H7 (cell line): ENCODE measurements at regions not wholly inside any gene's neighbourhood (a gene's known extent, or its start where the extent isn't known, plus 50 kb on each side); places are given as distances from the start of the nearest gene placed in this dataset.

Source experiments
- DNase-seq: peaks from one replicate; pipeline ENCODE4 v3.0.0; 2012
- H3K27me3 ChIP-seq: 2 replicates; pipeline ENCODE4 v1.6.0; 2011; ENCODE audit warnings: mild to moderate bottlenecking, low read length; ENCODE audit not compliant: control insufficient read depth, insufficient read depth
- H3K36me3 ChIP-seq: replicated peaks from 2 replicates; pipeline ENCODE4 v1.5.1; 2011; ENCODE audit warnings: low read length; ENCODE audit not compliant: control insufficient read depth, insufficient read depth
- H3K4me3 ChIP-seq: 2 replicates; pipeline ENCODE4 v1.5.1; 2011; ENCODE audit warnings: low read depth, mild to moderate bottlenecking, control low read depth, low read length, moderate library complexity; ENCODE audit not compliant: insufficient read depth

DNA sequence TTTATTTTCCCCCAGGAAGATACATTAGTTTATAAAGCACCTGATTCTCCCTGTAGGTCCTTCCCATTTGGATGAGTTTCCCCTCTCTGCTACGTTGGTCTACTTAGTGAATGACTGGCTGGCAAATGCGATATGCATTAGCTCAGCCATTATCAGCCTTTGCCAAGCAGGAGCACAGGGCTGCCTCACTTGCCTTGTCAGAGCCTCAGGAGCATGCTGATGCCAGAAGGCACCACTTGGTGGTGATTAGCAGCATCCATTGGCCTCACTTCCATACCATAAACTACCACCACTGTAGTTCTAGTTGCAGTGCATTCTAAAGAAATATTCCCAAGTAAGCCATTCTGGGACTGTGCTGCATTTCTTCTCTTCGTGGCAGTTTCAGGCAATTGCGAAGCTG is 442.8 kb upstream of the CHST9 start:
- Histone ChIP-seq H3K36me3 (no peaks in the 10 kb centered on the region), H3K27me3 (no peaks in the 10 kb centered on the region), H3K4me3 (no peak overlapping the region)
- DNase-seq: peak; percentile 2

- DNase-seq: no peak
- H3K27me3 ChIP-seq: no peaks in the 10 kb centered on the region
- H3K36me3 ChIP-seq: no peaks in the 10 kb centered on the region
- no peak overlapping the region for H3K4me3 ChIP-seq
Measured at GRCh38 chr18:27621236-27621890, 436.3 kb upstream of the CHST9 start.

DNA sequence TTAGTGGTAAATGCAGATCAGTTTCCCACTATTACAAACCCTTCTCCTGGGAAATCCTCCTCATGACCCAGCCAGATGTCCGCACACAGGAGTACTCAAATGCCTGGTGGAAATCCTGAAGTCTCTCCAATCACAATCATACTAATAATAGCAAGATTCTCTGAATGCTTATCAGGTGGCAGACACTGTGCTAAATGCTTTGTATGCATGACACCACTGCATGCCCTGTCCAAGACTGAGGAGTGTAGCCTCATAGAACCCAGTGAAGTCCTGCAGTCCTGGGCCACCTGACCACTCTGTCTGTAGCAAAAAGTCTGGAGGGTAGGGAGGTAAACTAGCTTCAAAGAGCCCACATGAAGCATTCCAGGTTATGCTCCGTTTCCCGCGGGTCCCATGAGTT is 434.8 kb upstream of the CHST9 start:
- no peaks in the 10 kb centered on the region for H3K27me3 ChIP-seq
- no peaks in the 10 kb centered on the region for H3K36me3 ChIP-seq
- H3K4me3 ChIP-seq: no peak overlapping the region
- DNase-seq: no peak

- Histone ChIP-seq H3K36me3 (no peaks in the 10 kb centered on the region), H3K4me3 (no peak overlapping the region), H3K27me3 (no peaks in the 10 kb centered on the region)
- no peak for DNase-seq
Measured at GRCh38 chr18:27619090-27619772, 434.1 kb upstream of the CHST9 start.

DNA sequence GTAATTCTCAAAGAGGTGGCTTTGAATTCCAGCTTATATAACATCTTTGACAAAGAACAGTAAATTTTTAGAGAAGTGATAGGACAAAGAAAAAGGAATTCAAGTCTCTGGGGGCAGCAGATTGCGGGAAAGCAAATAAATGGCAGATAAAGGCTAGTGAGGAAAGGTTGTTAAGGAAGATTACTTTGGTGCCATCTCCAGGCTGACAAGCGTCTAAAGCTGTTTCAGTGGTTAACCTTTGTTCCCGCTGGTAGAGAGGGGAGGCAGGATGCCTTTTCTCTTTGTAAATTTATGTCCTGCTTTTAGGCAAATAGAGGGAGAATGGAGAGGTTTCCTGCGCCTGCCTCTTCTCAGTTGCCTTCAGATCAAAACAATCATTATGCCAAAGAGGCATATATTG is 431.2 kb upstream of the CHST9 start:
- H3K4me3 ChIP-seq: no peak overlapping the region
- DNase-seq: no peak
- no peaks in the 10 kb centered on the region for H3K36me3 ChIP-seq
- no peaks in the 10 kb centered on the region for H3K27me3 ChIP-seq

- H3K27me3 ChIP-seq: no peaks in the 10 kb centered on the region
- DNase-seq: no peak
- H3K36me3 ChIP-seq: no peaks in the 10 kb centered on the region
- H3K4me3 ChIP-seq: no peak overlapping the region
Measured at GRCh38 chr18:27614951-27615844, 430.1 kb upstream of the CHST9 start.

GRCh38 chr18:27609221-27609620 is 424.1 kb upstream of the CHST9 start:
- no peaks in the 10 kb centered on the region for H3K27me3 ChIP-seq
- no peaks in the 10 kb centered on the region for H3K36me3 ChIP-seq
- H3K4me3 ChIP-seq: no peak overlapping the region
- DNase-seq: no peak

DNA sequence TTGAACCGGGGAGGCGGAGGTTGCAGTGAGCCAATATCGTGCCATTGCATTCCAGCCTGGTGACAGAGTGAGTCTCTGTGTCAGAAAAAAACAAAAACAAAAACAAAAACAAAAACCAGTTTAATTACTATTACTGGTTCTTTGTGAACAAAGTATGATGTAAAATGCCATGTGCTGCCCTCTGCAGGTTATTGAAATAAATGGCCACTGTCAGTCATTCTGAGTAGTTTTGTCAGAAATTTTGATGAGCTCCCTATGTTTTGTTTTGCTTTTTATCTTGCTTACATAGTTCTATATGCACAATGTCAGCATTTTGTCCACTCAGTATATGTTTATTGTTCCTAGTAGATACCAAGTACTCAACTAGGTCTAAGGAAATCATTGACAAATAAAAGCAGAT is 423.6 kb upstream of the CHST9 start:
- H3K4me3 ChIP-seq: no peak overlapping the region
- H3K27me3 ChIP-seq: no peaks in the 10 kb centered on the region
- H3K36me3 ChIP-seq: no peaks in the 10 kb centered on the region
- DNase-seq: no peak

DNA sequence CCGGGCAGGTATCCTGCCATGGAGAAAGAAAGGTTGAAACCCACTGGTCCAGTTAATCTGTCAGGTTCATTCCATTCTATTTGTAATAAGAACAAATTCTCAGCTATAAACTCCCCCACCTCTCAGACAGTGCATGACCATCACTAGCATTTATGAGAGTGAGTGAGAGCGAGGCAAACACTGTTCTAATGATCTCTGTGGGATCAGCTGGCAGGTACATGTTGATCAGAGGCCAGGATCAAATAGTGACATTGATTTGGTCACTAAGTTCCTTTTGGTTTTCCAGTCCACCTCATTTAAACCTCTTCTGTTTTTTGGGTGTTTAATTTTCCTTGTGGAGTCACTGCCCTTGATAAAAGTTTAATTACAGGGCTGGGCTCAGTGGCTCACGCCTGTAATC is 423.1 kb upstream of the CHST9 start:
- Histone ChIP-seq H3K27me3 (no peaks in the 10 kb centered on the region), H3K36me3 (no peaks in the 10 kb centered on the region), H3K4me3 (no peak overlapping the region)
- DNase-seq: no peak

- Histone ChIP-seq H3K27me3 (no peaks in the 10 kb centered on the region), H3K36me3 (no peaks in the 10 kb centered on the region), H3K4me3 (no peak overlapping the region)
- DNase-seq: no peak
Measured at GRCh38 chr18:27606741-27607140, 421.6 kb upstream of the CHST9 start.

DNA sequence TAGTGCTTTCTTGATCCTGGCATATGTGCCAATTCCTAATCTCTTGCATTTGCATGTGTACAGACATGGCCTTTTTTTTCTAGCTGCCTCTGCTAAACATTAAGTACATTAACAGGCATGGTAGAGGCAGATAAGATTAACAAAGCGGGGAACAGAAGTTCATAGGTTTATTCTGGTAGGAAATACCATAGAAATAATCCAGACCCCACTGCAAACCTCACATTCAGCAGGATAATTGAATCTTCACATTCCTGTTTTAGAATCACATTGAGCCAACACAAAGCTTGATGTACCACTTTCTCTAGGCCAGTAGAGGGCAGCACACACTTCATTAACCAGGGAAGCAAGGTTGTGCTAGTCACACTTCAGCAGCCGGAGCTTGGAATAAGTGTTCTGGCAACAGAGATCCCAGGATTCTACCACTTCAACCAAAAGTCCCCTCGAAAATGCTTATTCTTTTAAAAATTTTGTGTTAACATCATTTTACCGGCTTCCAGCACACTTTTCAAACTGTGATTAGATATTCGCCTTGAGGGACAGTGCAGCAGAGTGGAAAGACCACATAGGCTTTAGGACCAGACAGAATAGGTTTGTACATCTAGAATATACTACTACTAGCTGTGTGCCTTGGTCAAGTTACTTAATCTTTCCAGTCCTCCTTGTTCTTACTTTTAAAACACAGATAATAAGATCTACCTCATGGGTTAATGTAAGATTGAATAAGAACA is 420.2 kb upstream of the CHST9 start:
- DNase-seq: peak; percentile 24
- Histone ChIP-seq H3K36me3 (no peaks in the 10 kb centered on the region), H3K4me3 (no peak overlapping the region), H3K27me3 (no peaks in the 10 kb centered on the region)

DNA sequence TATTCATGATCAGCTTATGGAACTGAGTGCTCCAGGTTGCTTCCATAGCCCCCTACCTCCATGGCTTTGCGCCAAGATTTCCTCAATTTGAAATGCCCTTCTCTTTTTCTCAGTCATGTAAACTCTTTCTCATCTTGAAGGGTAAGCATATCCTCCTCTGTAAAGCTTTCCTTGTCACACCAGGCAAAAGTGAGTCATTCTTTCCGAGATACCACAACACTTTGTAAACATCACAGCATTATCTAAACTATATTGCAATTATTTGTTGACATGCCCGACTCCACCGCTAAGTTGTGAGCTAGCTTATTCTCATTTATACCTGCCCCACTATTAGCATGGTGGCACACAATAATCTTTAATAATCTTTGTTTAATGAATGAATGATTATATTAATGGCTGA is 419.5 kb upstream of the CHST9 start:
- no peak for DNase-seq
- Histone ChIP-seq H3K27me3 (no peaks in the 10 kb centered on the region), H3K4me3 (no peak overlapping the region), H3K36me3 (no peaks in the 10 kb centered on the region)

- DNase-seq: no peak
- H3K27me3 ChIP-seq: no peaks in the 10 kb centered on the region
- H3K36me3 ChIP-seq: no peaks in the 10 kb centered on the region
- no peak overlapping the region for H3K4me3 ChIP-seq
Measured at GRCh38 chr18:27602092-27602491, 417.0 kb upstream of the CHST9 start.

DNA sequence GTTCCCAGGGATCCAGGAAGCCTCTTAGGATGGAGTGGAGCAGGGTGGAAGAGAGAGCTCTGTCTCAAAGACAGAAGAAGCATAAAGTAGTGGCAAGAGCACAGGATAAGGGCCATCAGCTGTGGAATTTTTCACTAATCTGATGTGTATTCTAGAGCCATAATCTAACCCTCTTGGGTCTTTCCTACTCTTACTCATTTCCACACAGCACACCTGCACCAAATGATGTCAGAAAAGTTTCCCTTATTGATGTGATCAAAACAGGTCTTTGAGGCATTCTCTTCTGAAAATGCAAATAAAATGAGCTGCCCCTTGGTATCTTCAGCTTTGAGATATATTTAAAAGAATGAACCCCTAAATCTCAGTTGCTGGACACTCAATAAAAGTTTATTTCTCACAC is 415.1 kb upstream of the CHST9 start:
- DNase-seq: no peak
- Histone ChIP-seq H3K4me3 (no peak overlapping the region), H3K36me3 (no peaks in the 10 kb centered on the region)

More for the DNA sequence above, 415.1 kb upstream of the CHST9 start:
- no peaks in the 10 kb centered on the region for H3K27me3 ChIP-seq
